ES-I3 (cell line): ENCODE measurements at regions not wholly inside any gene's neighbourhood (a gene's known extent, or its start where the extent isn't known, plus 50 kb on each side); places are given as distances from the start of the nearest gene placed in this dataset.

ENCODE experiments used
- H3K36me3 ChIP-seq: 2 replicates; pipeline ENCODE4 v1.6.1; 2013; ENCODE audit warnings: mild to moderate bottlenecking, low read length, control low read depth, moderate library complexity; ENCODE audit not compliant: insufficient read depth
- H3K4me1 ChIP-seq: 2 replicates; pipeline ENCODE4 v1.6.1; 2013; ENCODE audit warnings: mild to moderate bottlenecking, control low read depth, low read length; ENCODE audit not compliant: insufficient read depth
- H3K9ac ChIP-seq: 2 replicates; pipeline ENCODE4 v1.6.1; 2013; ENCODE audit warnings: low read depth, mild to moderate bottlenecking, low read length, moderate library complexity
- H3K9me3 ChIP-seq: 2 replicates; pipeline ENCODE4 v1.6.1; 2013; ENCODE audit warnings: mild to moderate bottlenecking, low read length, moderate library complexity; ENCODE audit not compliant: control insufficient read depth, insufficient read depth

DNA sequence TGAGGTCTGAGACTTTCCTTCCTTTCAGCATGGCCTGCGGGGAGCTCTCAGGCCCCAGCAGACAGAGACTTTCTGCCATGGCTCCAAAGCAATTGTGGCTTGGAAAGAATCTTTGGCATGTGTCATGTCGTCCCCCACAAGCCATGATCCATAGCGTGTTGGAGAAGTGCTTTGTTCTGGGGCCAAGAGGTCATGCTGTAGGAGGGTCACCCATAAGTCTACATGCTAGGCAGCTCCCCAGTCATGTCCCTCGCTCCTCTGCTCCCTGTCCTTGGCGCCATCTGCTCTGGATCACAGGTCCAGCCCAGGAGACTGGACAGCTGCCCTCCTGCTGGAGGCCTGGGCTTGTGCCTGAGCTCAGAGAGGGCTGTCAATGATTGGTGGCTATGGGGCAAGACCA is 78.8 kb upstream of the LCLAT1 start:
- H3K36me3 ChIP-seq: no peaks in the 10 kb centered on the region
- H3K4me1 ChIP-seq: no peaks in the 10 kb centered on the region
- no peak overlapping the region for H3K9ac ChIP-seq
- no peaks in the 10 kb centered on the region for H3K9me3 ChIP-seq

- H3K9ac ChIP-seq: no peak overlapping the region
- H3K4me1 ChIP-seq: no peaks in the 10 kb centered on the region
- no peaks in the 10 kb centered on the region for H3K9me3 ChIP-seq
Observed at GRCh38 chr2:30371028-30371689, 75.9 kb upstream of the LCLAT1 start.

GRCh38 chr2:30371772-30372373 is 75.2 kb upstream of the LCLAT1 start:
- Histone ChIP-seq H3K9ac (no peak overlapping the region), H3K4me1 (no peaks in the 10 kb centered on the region)

More at GRCh38 chr2:30371028-30371689, 75.9 kb upstream of the LCLAT1 start:
- no peaks in the 10 kb centered on the region for H3K36me3 ChIP-seq

GRCh38 chr2:30372826-30373225 is 74.2 kb upstream of the LCLAT1 start:
- H3K36me3 ChIP-seq: no peaks in the 10 kb centered on the region
- no peak overlapping the region for H3K9ac ChIP-seq
- H3K4me1 ChIP-seq: no peaks in the 10 kb centered on the region
- no peaks in the 10 kb centered on the region for H3K9me3 ChIP-seq

More at GRCh38 chr2:30371772-30372373, 75.2 kb upstream of the LCLAT1 start:
- Histone ChIP-seq H3K9me3 (no peaks in the 10 kb centered on the region), H3K36me3 (no peaks in the 10 kb centered on the region)

GRCh38 chr2:30373881-30374302 is 73.2 kb upstream of the LCLAT1 start:
- H3K9ac ChIP-seq: no peak overlapping the region
- no peaks in the 10 kb centered on the region for H3K36me3 ChIP-seq
- H3K4me1 ChIP-seq: no peaks in the 10 kb centered on the region
- no peaks in the 10 kb centered on the region for H3K9me3 ChIP-seq

DNA sequence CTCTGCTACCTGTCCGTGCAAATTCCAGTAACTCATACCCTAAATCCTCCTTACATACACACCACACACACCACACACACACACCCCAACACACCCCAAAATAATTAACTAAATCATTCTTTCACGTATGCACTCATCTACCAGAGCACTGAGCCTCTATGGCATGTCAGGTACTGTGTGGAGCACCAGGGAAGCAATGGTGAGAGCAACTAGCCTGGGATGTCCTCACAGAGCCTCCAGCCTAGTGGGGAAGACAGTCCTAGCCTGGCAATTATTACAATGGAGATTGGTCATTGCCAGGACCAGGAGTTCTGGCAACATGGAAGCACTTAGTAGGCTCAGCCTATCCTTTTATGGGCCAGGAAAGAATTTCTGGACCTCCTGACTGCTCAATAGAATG is 72.7 kb upstream of the LCLAT1 start:
- H3K36me3 ChIP-seq: no peaks in the 10 kb centered on the region
- no peaks in the 10 kb centered on the region for H3K9me3 ChIP-seq
- H3K9ac ChIP-seq: no peak overlapping the region
- no peaks in the 10 kb centered on the region for H3K4me1 ChIP-seq

- Histone ChIP-seq H3K36me3 (no peaks in the 10 kb centered on the region), H3K9me3 (no peaks in the 10 kb centered on the region), H3K9ac (no peak overlapping the region), H3K4me1 (no peaks in the 10 kb centered on the region)
Observed at GRCh38 chr2:30375915-30376314, 71.1 kb upstream of the LCLAT1 start.

GRCh38 chr2:30379481-30379880 is 67.6 kb upstream of the LCLAT1 start:
- Histone ChIP-seq H3K9ac (no peak overlapping the region), H3K4me1 (no peaks in the 10 kb centered on the region), H3K36me3 (no peaks in the 10 kb centered on the region), H3K9me3 (no peaks in the 10 kb centered on the region)

GRCh38 chr2:30380824-30381223 is 66.2 kb upstream of the LCLAT1 start:
- Histone ChIP-seq H3K36me3 (no peaks in the 10 kb centered on the region), H3K4me1 (no peaks in the 10 kb centered on the region), H3K9ac (no peak overlapping the region), H3K9me3 (no peaks in the 10 kb centered on the region)

- Histone ChIP-seq H3K4me1 (no peaks in the 10 kb centered on the region), H3K9ac (no peak overlapping the region), H3K36me3 (no peaks in the 10 kb centered on the region), H3K9me3 (no peaks in the 10 kb centered on the region)
Observed at GRCh38 chr2:30382162-30382783, 64.8 kb upstream of the LCLAT1 start.

DNA sequence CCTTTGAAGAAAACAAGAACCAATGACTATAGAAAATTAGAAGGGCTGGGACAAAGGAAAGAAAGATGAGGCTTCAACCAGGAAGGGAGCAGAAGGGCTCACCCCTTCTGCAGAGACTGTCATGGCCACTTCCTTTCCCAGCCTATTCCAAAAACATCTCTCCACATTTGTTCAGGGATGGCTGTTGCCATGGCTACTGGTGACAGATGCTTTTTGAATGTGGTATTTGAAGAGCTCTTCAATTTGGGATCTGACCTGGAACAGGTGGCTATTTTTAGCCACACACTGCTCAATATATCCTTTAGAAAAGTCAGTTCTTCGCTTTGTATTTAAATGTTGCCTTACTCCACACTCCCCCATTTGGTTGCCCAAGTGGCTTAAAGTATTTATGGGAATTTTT is 64.1 kb upstream of the LCLAT1 start:
- Histone ChIP-seq H3K36me3 (no peaks in the 10 kb centered on the region), H3K9ac (no peak overlapping the region), H3K9me3 (no peaks in the 10 kb centered on the region), H3K4me1 (no peaks in the 10 kb centered on the region)

- no peak overlapping the region for H3K9ac ChIP-seq
- no peaks in the 10 kb centered on the region for H3K9me3 ChIP-seq
- H3K36me3 ChIP-seq: no peaks in the 10 kb centered on the region
- 0 out of 2 replicates have a peak, but pooled peaks cover 3% of the 10 kb centered on the region for H3K4me1 ChIP-seq
Observed at GRCh38 chr2:30385327-30385726, 61.7 kb upstream of the LCLAT1 start.

DNA sequence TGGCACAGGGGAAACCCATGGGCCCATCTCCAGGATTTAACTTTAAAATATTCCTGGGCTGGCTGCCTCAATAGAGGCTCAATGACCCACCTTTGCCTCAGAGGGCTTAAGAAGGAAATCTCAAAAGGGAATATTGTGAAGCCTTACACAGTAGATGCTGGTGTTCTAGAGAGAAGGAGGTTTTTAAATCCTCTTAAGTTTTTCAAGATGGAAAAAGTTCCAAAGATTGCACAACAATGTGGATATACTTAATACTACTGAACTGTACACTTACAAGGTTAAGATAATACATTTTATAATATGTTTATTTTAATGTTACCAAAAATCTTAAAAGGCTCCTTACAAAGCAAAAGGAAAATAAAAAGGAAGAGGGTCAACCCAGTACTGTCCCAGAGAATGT is 54.9 kb upstream of the LCLAT1 start:
- 0 out of 2 replicates have a peak, but pooled peaks cover 3% of the 10 kb centered on the region for H3K4me1 ChIP-seq
- H3K9ac ChIP-seq: no peak overlapping the region
- H3K9me3 ChIP-seq: no peaks in the 10 kb centered on the region
- no peaks in the 10 kb centered on the region for H3K36me3 ChIP-seq

DNA sequence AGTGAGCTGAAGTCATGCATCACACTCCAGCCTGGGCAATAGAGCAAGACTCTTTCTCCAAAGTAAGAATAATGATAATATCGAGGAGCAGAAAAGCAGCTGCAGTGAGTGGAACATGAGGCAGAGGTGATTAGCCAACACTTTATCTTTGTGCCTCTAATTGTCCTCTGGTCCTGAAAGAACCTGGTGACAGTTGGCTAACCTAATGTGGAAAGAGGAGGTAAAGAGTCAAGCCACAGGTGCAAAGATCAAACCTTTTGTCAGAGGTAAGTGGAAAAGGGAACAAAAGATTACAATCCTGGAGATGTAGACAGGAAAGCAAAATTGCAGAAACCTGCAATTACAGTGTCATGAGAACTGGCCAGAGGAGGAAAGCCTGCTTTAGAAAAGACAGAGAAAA is 53.5 kb upstream of the LCLAT1 start:
- Histone ChIP-seq H3K36me3 (no peaks in the 10 kb centered on the region), H3K4me1 (0 out of 2 replicates have a peak, but pooled peaks cover 3% of the 10 kb centered on the region), H3K9ac (no peak overlapping the region)

GRCh38 chr2:30394096-30394495 is 53.0 kb upstream of the LCLAT1 start:
- H3K9ac ChIP-seq: no peak overlapping the region
- no peaks in the 10 kb centered on the region for H3K36me3 ChIP-seq
- 0 out of 2 replicates have a peak, but pooled peaks cover 3% of the 10 kb centered on the region for H3K4me1 ChIP-seq
- no peaks in the 10 kb centered on the region for H3K9me3 ChIP-seq

More for the DNA sequence above, 53.5 kb upstream of the LCLAT1 start:
- H3K9me3 ChIP-seq: no peaks in the 10 kb centered on the region
